Keratinocyte (primary cell): ENCODE measurements at regions not wholly inside any gene's neighbourhood (a gene's known extent, or its start where the extent isn't known, plus 50 kb on each side); places are given as distances from the start of the nearest gene placed in this dataset.

Experiments used
- DNase-seq: peaks from one replicate; pipeline ENCODE4 v3.0.0-alpha.2; 2011; ENCODE audit warnings: low read depth, missing footprints, low spot score
- FAIRE-seq: peaks from 2 replicates; lab custom pipeline; 2011; peaks lifted over from hg19 to GRCh38; lab: Jason Lieb, UNC
- H2AFZ ChIP-seq: 2 replicates; pipeline ENCODE4 v1.6.0; 2012; ENCODE audit warnings: low read length, control low read depth, inconsistent platforms; ENCODE audit not compliant: control insufficient read depth
- H3K27ac ChIP-seq: 2 replicates; pipeline ENCODE4 v1.5.1; 2011; ENCODE audit warnings: low read length; ENCODE audit not compliant: control insufficient read depth, insufficient read depth
- H3K27me3 ChIP-seq: 3 replicates; pipeline ENCODE4 v1.6.0; 2011; ENCODE audit warnings: low read length; ENCODE audit not compliant: control insufficient read depth, insufficient read depth; ENCODE audit errors: extremely low read depth
- H3K36me3 ChIP-seq, 2 experiments: 2 replicates in 1 of 2; 3 replicates in 1 of 2; pipeline ENCODE4 v1.5.1; 2011; ENCODE audit warnings: low read length in 2 of 2, mild to moderate bottlenecking in 1 of 2; ENCODE audit not compliant: control insufficient read depth in 2 of 2, insufficient read depth in 2 of 2; ENCODE audit errors: extremely low read depth in 1 of 2
- H3K4me1 ChIP-seq: 3 replicates; pipeline ENCODE4 v1.5.1; 2011; ENCODE audit warnings: low read length; ENCODE audit not compliant: control insufficient read depth, insufficient read depth; ENCODE audit errors: extremely low read depth
- H3K4me2 ChIP-seq: 3 replicates; pipeline ENCODE4 v1.6.0; 2011; ENCODE audit warnings: low read depth, low read length; ENCODE audit not compliant: control insufficient read depth, insufficient read depth; ENCODE audit errors: extremely low read depth
- H3K4me3 ChIP-seq, 3 experiments: fragments of 200-600 bp in 1 of 3; sonication (generic) in 1 of 3; 2 replicates in 2 of 3; 3 replicates in 1 of 3; pipeline ENCODE4 v1.5.1; 2011 to 2016; ENCODE audit warnings: low read length in 3 of 3, mild to moderate bottlenecking in 3 of 3, control low read depth in 2 of 3, inconsistent platforms in 1 of 3, low read depth in 1 of 3, mixed read lengths in 1 of 3, mixed run types in 1 of 3, moderate library complexity in 1 of 3; ENCODE audit not compliant: control insufficient read depth in 2 of 3, insufficient read depth in 2 of 3; ENCODE audit errors: extremely low read depth in 1 of 3
- H3K79me2 ChIP-seq: 2 replicates; pipeline ENCODE4 v1.6.0; 2012; ENCODE audit warnings: low read length; ENCODE audit not compliant: control insufficient read depth, insufficient read depth
- H3K9ac ChIP-seq: 3 replicates; pipeline ENCODE4 v1.6.0; 2011; ENCODE audit warnings: low read length; ENCODE audit not compliant: control insufficient read depth, insufficient read depth; ENCODE audit errors: extremely low read depth
- H3K9me1 ChIP-seq: 3 replicates; pipeline ENCODE4 v1.6.0; 2011; ENCODE audit warnings: low read length; ENCODE audit not compliant: control insufficient read depth, insufficient read depth; ENCODE audit errors: extremely low read depth
- H3K9me3 ChIP-seq: 2 replicates; pipeline ENCODE4 v1.5.1; 2012; ENCODE audit warnings: low read depth, low read length; ENCODE audit not compliant: control insufficient read depth
- H4K20me1 ChIP-seq: 3 replicates; pipeline ENCODE4 v1.6.0; 2011; ENCODE audit warnings: low read length; ENCODE audit not compliant: control insufficient read depth, insufficient read depth; ENCODE audit errors: extremely low read depth
- EZH2 ChIP-seq: IDR thresholded peaks from one replicate; pipeline ENCODE4 v1.6.1; 2012; ENCODE audit warnings: inconsistent platforms, mild to moderate bottlenecking, low read length, moderate library complexity
- dilution Hi-C: fragments of 300-500 bp; cut with MboI; formaldehyde crosslinking; loops from one replicate; pipeline ENCODE4 v1.7.0; 2020; ENCODE audit warnings: low sequenced_read_pairs; ENCODE audit not compliant: extremely low pct_ligation_motif_present
- TF ChIP-seq, protein P1 (sequence below), 3 experiments: IDR thresholded peaks in 1 of 3; conservative IDR thresholded peaks in 1 of 3; optimal IDR thresholded peaks in 1 of 3; 2 replicates in 2 of 3; 3 replicates in 1 of 3; pipeline versions ENCODE3 to v1.5.1; 2011; ENCODE audit warnings: low read length in 3 of 3, mild to moderate bottlenecking in 3 of 3, moderate library complexity in 2 of 3, control low read depth in 1 of 3, inconsistent platforms in 1 of 3; ENCODE audit not compliant: insufficient read depth in 2 of 3; ENCODE audit errors: extremely low read depth in 1 of 3

- Histone ChIP-seq H3K4me2 (no peak overlapping the region), H3K9me3 (no peaks in the 10 kb centered on the region), H4K20me1 (no peaks in the 10 kb centered on the region), H3K27me3 (no peaks in the 10 kb centered on the region), H3K36me3 (no peaks in the 10 kb centered on the region), H3K79me2 (no peaks in the 10 kb centered on the region), H3K4me3 (no peak overlapping the region), H3K4me1 (peaks cover 5% of the 10 kb centered on the region), H2AFZ (no peak overlapping the region), H3K27ac (no peak overlapping the region), H3K9ac (no peak overlapping the region), H3K9me1 (no peaks in the 10 kb centered on the region)
- dilution Hi-C loops = no loop called here
- TF ChIP-seq, protein P1, sequence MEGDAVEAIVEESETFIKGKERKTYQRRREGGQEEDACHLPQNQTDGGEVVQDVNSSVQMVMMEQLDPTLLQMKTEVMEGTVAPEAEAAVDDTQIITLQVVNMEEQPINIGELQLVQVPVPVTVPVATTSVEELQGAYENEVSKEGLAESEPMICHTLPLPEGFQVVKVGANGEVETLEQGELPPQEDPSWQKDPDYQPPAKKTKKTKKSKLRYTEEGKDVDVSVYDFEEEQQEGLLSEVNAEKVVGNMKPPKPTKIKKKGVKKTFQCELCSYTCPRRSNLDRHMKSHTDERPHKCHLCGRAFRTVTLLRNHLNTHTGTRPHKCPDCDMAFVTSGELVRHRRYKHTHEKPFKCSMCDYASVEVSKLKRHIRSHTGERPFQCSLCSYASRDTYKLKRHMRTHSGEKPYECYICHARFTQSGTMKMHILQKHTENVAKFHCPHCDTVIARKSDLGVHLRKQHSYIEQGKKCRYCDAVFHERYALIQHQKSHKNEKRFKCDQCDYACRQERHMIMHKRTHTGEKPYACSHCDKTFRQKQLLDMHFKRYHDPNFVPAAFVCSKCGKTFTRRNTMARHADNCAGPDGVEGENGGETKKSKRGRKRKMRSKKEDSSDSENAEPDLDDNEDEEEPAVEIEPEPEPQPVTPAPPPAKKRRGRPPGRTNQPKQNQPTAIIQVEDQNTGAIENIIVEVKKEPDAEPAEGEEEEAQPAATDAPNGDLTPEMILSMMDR (optimal IDR thresholded peaks at IDR 0.05 in 1 of 3, IDR thresholded peaks at IDR 0.05 in 1 of 3, conservative IDR thresholded peaks at IDR 0.05 in 1 of 3; ENCODE audit: extremely low read depth in 1 of 3, insufficient read depth in 2 of 3, low read length in 3 of 3) = no peak
- TF ChIP-seq EZH2 = no peak
- DNase-seq (no peak), FAIRE-seq (no peak)
Observed at GRCh38 chr2:65715323-65715722, 282.9 kb upstream of the SPRED2 start.

- FAIRE-seq = no peak
- Histone ChIP-seq H3K9me1 (no peaks in the 10 kb centered on the region), H3K27me3 (no peaks in the 10 kb centered on the region), H3K9me3 (no peaks in the 10 kb centered on the region), H3K4me1 (peaks cover 7% of the 10 kb centered on the region), H3K4me3 (no peak overlapping the region), H3K9ac (no peak overlapping the region), H3K4me2 (no peak overlapping the region), H3K36me3 (no peaks in the 10 kb centered on the region), H3K27ac (no peak overlapping the region), H4K20me1 (no peaks in the 10 kb centered on the region), H2AFZ (no peak overlapping the region), H3K79me2 (no peaks in the 10 kb centered on the region)
- dilution Hi-C loops = no loop called here
- DNase-seq = no peak
- TF ChIP-seq, protein P1 (optimal IDR thresholded peaks at IDR 0.05 in 1 of 3, IDR thresholded peaks at IDR 0.05 in 1 of 3, conservative IDR thresholded peaks at IDR 0.05 in 1 of 3; ENCODE audit: extremely low read depth in 1 of 3, insufficient read depth in 2 of 3, low read length in 3 of 3) = no peak
Observed at GRCh38 chr2:65714866-65715265, 282.5 kb upstream of the SPRED2 start.
